LNCaP clone FGC (cell line): ENCODE measurements at regions not wholly inside any gene's neighbourhood (a gene's known extent, or its start where the extent isn't known, plus 50 kb on each side); places are given as distances from the start of the nearest gene placed in this dataset.
"Not testable (repeated sequence)": the region's sequence is repeated elsewhere in the genome, so short reads cannot be mapped to it uniquely, and the experiment has no call there.

ENCODE experiments used
- DNase-seq: peaks from one replicate; pipeline ENCODE4 v3.0.0-alpha.2; 2011; ENCODE audit warnings: low read depth
- H3K4me3 ChIP-seq: 2 replicates; pipeline ENCODE4 v1.5.1; 2011; ENCODE audit warnings: mild to moderate bottlenecking, low read depth, low read length, control low read depth
- TF ChIP-seq, protein P1 (sequence below): IDR thresholded peaks from 2 replicates; pipeline ENCODE4 v1.5.1; 2012; ENCODE audit warnings: mild to moderate bottlenecking; ENCODE audit not compliant: control insufficient read depth, insufficient read depth; ENCODE audit errors: extremely low read depth

DNA sequence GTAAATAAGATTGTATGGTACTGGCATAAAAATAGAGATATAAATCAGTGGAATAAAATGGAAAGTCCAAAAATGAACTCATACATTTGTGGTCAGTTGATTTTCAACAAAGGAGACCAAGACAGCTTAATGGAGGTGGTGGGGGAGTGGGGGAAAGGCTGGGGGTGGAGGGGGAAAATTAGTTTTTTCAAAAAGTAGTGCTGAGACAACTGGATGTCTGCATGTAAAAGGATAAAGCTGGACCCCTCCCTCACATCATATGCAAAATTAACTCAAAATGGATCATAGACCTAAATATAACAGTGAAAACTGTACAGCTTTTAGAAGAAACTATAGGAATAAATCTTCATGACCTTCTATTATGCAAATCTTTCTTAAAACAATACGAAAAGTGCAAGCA lies 107.0 kb downstream of the HMHB1 start:
- TF ChIP-seq, protein P1, sequence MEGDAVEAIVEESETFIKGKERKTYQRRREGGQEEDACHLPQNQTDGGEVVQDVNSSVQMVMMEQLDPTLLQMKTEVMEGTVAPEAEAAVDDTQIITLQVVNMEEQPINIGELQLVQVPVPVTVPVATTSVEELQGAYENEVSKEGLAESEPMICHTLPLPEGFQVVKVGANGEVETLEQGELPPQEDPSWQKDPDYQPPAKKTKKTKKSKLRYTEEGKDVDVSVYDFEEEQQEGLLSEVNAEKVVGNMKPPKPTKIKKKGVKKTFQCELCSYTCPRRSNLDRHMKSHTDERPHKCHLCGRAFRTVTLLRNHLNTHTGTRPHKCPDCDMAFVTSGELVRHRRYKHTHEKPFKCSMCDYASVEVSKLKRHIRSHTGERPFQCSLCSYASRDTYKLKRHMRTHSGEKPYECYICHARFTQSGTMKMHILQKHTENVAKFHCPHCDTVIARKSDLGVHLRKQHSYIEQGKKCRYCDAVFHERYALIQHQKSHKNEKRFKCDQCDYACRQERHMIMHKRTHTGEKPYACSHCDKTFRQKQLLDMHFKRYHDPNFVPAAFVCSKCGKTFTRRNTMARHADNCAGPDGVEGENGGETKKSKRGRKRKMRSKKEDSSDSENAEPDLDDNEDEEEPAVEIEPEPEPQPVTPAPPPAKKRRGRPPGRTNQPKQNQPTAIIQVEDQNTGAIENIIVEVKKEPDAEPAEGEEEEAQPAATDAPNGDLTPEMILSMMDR: no peak
- no peak overlapping the region for H3K4me3 ChIP-seq
- DNase-seq: no peak

DNA sequence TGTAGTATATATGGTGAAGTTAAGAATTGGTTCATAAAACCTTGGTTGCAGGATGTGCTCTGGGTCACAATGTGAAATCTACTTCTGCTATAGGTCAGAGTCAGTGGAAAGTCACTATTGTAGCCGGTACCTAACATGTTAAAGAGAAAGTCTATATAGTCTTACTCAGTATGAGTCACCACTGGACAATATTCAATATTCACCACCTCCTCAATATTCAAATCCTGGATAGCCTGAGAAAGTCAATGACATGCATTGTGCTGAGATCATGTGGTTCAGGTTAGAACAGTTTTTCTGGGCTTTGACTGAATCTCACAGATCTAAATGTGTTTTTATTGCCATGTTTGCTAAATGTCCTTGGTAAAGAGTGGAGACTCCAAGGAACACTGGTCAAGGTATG lies 108.8 kb downstream of the HMHB1 start:
- no peak overlapping the region for H3K4me3 ChIP-seq
- no peak for DNase-seq
- TF ChIP-seq, protein P1: no peak

DNA sequence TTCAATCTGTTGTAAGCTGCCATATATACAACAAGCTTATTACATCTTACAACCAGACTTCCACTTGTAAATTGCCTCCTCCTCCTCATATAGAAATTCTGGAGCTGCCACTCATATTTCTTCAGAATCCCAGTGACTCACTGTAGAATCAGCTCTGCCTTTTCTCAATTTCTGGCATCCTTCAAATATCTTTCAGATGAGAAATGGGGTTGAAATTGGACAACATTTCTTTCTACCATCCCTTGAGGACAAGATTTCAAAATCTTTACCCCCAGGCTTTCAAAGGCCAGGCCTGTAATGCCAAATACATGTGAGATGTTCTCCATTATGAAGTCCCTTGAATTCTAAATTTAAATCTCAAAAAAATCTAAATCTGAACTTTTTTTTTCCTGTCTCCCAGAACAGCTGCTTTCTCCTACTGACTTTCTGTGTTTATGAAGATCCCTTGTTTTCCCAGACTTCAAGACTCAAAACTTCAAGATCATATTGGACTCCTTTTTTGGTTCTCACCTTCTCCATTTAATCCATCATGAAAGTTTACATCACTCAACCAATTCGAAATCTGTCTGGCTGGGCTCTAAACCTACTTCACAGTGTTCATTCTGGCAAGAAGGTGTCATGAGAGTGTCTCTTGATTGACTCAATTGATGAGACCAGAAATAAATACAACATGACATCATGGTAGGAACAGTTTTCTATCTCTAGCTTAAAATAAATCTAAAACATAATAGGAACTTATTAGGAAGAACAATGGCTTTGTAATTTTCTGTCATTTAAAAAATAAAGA lies 109.8 kb downstream of the HMHB1 start:
- TF ChIP-seq, protein P1: no peak
- DNase-seq: no peak
- no peak overlapping the region for H3K4me3 ChIP-seq

DNA sequence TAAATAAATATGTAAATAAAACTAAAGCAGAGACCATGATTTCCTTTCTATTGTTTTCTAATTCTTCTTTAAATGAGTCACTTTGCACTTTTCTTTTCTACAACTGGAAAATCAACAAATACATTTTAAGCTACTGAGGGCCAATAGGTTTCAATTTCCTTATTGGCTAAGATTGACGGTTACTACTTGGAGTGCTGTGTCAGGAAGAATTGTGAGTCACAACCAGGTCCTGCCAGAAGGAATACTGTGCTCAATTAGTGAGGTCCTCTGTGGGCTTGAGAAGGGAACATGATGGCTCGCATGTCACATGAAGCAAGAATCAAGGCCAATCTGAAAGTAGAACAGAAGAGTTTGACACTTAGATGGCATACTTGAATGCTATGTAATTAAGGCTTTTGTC lies 110.8 kb downstream of the HMHB1 start:
- DNase-seq: no peak
- H3K4me3 ChIP-seq: no peak overlapping the region
- TF ChIP-seq, protein P1: no peak

DNA sequence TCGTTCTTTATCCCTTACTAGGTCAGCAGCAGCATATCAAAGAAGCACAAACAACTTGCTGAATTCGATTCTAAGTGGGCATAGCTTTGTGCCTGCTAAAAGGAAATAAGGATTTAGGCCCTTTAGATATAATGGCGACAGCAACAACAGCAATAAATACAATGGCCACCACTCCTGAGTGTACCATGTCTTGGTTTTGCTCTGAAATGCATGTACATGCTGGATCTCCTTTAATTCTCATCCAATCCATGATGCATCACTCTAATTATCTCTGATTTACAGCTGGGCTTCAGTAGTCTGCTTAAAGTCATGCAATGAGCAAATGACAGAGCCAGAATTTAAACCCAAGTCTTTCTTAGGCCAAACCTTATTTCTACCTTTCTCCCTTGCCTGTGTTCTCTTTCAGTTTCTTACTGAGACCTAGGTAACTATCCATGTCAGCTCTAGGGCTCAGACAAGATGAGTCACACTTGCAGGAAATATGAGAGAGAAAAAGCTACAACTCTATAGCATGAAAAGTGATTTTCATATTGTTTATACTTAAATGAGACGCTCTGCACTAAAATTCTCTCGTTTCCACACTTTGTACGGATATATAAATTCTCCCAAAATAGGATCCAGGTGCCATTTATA lies 111.8 kb downstream of the HMHB1 start:
- TF ChIP-seq, protein P1: no peak
- no peak for DNase-seq
- H3K4me3 ChIP-seq: no peak overlapping the region

DNA sequence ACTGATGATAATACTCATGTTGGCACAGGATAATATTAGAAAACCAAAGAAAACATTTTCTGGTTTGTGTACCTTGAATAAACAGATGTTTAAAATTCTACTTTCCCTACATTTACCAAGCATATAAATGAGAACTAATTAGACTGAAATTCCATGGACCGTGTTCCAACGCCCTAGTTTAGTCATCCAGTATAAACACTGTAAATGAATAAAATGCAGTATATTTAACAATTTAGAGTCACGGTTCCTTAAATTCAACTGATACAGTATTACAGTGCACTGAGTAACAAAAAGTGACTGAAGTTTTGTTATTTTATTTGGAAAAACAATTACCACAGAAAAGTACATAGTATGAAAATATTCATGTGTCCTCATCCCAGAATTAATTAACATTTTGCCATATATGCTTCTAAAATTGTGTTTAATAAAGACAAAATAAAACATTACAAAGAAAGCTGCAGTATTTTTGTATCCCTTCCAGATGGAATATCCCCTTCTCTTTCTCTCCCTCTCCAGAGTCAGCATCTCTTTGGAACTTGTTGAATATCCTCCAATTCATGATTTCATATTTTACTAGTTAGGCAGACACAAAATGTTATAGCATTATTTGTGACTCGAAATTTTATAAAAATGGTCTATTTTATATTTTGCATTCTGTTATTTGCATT lies 112.5 kb downstream of the HMHB1 start:
- DNase-seq: no peak
- no peak overlapping the region for H3K4me3 ChIP-seq
- TF ChIP-seq, protein P1: no peak

DNA sequence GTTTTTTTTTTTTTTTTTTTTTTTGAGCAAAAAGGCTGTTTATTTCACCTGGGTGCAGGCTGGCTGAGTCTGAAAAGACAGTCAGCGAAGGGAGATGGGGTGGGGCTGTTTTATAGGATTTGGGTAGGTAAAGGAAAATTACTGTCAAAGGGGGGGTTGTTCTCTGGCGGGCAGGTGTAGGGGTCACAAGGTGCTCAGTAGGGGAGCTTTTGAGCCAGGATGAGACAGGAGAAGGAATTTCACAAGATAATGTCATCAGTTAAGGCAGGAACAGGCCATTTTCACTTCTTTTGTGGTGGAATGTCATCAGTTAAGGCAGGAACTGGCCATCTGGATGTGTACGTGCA lies 113.0 kb downstream of the HMHB1 start:
- not testable (repeated sequence) for DNase-seq, H3K4me3 ChIP-seq
